GM04504 (cell line): ENCODE measurements at regions not wholly inside any gene's neighbourhood (a gene's known extent, or its start where the extent isn't known, plus 50 kb on each side); places are given as distances from the start of the nearest gene placed in this dataset.
"Not testable (repeated sequence)": the region's sequence is repeated elsewhere in the genome, so short reads cannot be mapped to it uniquely, and the experiment has no call there.

ENCODE experiments used
- DNase-seq: peaks from one replicate; pipeline ENCODE4 v3.0.0-alpha.2; 2012; ENCODE audit warnings: low read depth

- DNase-seq, result not testable (repeated sequence)
Measured at GRCh38 chrX:132302687-132303086, 83.4 kb upstream of the RAP2C start.

- DNase-seq, result no peak
Measured at GRCh38 chrX:132294776-132295495, 75.7 kb upstream of the RAP2C start.

- no peak for DNase-seq
Measured at GRCh38 chrX:132294192-132294591, 74.9 kb upstream of the RAP2C start.

GRCh38 chrX:132292793-132293192, 73.5 kb upstream of the RAP2C start:
- DNase-seq, result peak; percentile 23

- no peak for DNase-seq
Measured at GRCh38 chrX:132277953-132278614, 58.8 kb upstream of the RAP2C start.

- DNase-seq, result no peak
Measured at GRCh38 chrX:132272826-132273225, 53.6 kb upstream of the RAP2C start.

- peak; percentile 8 for DNase-seq
Measured at GRCh38 chrX:132271311-132271778, 52.1 kb upstream of the RAP2C start.

- peak; percentile 82 for DNase-seq
Measured at GRCh38 chrX:132270699-132271098, 51.5 kb upstream of the RAP2C start.

GRCh38 chrX:132270021-132270420, 50.8 kb upstream of the RAP2C start:
- no peak for DNase-seq
